Brain microvascular endothelial cell (primary cell): ENCODE measurements at regions not wholly inside any gene's neighbourhood (a gene's known extent, or its start where the extent isn't known, plus 50 kb on each side); places are given as distances from the start of the nearest gene placed in this dataset.

Experiments used
- DNase-seq: peaks from one replicate; pipeline ENCODE4 v3.0.0-alpha.2; 2020
- H3K27ac ChIP-seq: fragments of 250-450 bp; sonication (Bioruptor Pico); 2 replicates; pipeline ENCODE4 v1.5.1; 2020; ENCODE audit warnings: mild to moderate bottlenecking, moderate library complexity
- H3K27me3 ChIP-seq: fragments of 250-450 bp; sonication (Bioruptor Pico); replicated peaks from 2 replicates; pipeline ENCODE4 v1.5.1; 2020; ENCODE audit warnings: mild to moderate bottlenecking
- H3K36me3 ChIP-seq: fragments of 250-450 bp; sonication (Bioruptor Pico); replicated peaks from 2 replicates; pipeline ENCODE4 v1.5.1; 2020; ENCODE audit warnings: mild to moderate bottlenecking
- H3K4me3 ChIP-seq: 2 replicates; pipeline ENCODE4 v1.5.1; 2011; ENCODE audit warnings: low read depth, mild to moderate bottlenecking, control low read depth, low read length, moderate library complexity
- in situ Hi-C: cut with HindIII; loops from 2 replicates; pipeline ENCODE4 v1.10.0; 2017; ENCODE audit warnings: low sequenced_read_pairs, low pct_ligation_motif_present
- TF ChIP-seq, protein P1 (sequence below): IDR thresholded peaks from 2 replicates; pipeline ENCODE4 v1.5.1; 2011; ENCODE audit warnings: low read depth, mild to moderate bottlenecking, moderate library complexity, low read length, control low read depth, inconsistent platforms; ENCODE audit errors: missing control alignments

DNA sequence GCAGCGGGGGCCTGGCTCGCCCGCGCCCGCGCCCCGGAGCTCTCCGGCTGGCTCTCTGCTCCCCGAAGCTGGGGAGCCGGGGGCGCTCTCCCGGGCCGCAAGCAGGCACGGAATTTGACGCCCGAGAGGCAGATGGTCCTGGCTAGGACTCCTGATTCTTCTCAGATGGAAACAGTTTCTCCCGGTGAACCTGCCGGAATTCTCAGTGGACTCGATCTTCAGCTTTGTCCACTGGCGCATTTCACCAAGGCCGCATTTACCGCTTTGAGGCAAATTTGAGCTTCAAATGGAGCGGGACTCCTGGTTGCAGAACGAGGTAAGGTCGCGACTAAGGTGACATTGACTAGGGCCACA is 305.7 kb upstream of the KCNN2 start:
- in situ Hi-C loops: no loop called here

DNA sequence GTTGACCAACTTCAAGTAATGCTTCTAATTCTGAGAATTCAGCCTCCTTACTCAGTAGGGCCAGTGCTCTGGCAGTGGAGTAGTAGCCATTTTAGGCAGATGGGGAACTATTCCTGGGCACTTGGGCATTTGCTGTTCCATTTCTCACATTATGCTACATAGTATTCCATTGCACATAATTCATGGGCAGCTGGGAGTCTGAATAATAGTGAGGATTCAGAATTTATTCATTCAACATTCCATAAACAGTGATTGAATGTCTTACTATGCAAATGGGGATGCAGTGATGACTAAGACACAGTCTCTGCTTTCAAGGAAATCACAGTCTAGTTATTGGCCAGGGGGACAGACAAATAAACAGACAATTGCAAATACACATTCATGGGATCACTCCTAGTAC is 301.0 kb upstream of the KCNN2 start:
- no peak overlapping the region for H3K4me3 ChIP-seq
- DNase-seq: no peak
- TF ChIP-seq, protein P1, sequence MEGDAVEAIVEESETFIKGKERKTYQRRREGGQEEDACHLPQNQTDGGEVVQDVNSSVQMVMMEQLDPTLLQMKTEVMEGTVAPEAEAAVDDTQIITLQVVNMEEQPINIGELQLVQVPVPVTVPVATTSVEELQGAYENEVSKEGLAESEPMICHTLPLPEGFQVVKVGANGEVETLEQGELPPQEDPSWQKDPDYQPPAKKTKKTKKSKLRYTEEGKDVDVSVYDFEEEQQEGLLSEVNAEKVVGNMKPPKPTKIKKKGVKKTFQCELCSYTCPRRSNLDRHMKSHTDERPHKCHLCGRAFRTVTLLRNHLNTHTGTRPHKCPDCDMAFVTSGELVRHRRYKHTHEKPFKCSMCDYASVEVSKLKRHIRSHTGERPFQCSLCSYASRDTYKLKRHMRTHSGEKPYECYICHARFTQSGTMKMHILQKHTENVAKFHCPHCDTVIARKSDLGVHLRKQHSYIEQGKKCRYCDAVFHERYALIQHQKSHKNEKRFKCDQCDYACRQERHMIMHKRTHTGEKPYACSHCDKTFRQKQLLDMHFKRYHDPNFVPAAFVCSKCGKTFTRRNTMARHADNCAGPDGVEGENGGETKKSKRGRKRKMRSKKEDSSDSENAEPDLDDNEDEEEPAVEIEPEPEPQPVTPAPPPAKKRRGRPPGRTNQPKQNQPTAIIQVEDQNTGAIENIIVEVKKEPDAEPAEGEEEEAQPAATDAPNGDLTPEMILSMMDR: no peak
- in situ Hi-C loops: no loop called here
- no peak overlapping the region for H3K27ac ChIP-seq
- H3K36me3 ChIP-seq: no peaks in the 10 kb centered on the region
- H3K27me3 ChIP-seq: peaks cover 16% of the 10 kb centered on the region

More for the DNA sequence above, 305.7 kb upstream of the KCNN2 start:
- Histone ChIP-seq H3K36me3 (no peaks in the 10 kb centered on the region), H3K27ac (no peak overlapping the region), H3K27me3 (peaks cover 35% of the 10 kb centered on the region), H3K4me3 (no peak overlapping the region)
- TF ChIP-seq, protein P1: no peak
- no peak for DNase-seq

DNA sequence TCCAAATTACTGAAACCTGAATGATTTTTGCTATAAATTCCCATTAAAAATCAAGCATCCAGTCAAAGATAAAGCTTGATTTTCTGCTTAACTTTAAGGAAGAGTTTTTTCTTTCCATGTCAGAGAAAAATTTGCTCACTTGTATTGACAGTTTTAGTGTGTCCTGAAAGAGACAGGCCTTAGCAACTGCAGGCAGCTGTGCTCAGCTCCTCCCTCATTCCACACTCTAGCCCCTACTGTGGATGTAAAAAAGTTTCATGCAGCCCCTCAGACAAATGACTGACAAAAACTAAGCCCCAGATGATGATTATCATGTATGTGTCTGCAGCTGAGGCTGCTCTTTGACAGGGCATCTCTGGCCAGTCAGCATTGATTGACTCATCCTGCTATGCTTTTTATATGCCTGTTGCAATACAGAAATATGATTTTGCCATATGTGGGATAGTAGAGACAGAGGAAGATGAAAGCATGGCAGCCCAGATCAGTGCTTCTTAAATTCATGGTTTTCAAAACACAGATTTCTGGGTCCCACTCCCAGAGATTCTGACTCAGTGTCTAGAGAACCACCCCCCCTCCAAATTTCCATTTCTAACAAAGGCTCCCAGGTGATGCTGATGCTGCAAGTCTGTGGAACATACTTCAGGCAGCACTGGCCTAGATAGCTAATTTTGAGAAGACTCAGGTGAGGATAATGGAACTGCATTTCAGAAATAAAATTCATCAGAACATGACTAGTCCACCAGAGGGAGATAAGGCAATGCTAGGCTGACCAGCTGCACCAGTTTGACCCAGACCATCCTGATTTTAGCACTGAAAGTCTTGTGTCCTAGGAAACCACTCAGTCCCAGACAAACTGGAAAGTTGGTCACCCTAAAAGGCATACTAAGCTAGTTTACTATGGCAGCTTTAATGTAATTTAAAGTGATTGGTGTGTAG is 298.7 kb upstream of the KCNN2 start:
- in situ Hi-C loops: no loop called here
- Histone ChIP-seq H3K27me3 (no peaks in the 10 kb centered on the region), H3K27ac (no peak overlapping the region), H3K36me3 (no peaks in the 10 kb centered on the region), H3K4me3 (no peak overlapping the region)
- DNase-seq: no peak
- TF ChIP-seq, protein P1: peak; percentile 5

DNA sequence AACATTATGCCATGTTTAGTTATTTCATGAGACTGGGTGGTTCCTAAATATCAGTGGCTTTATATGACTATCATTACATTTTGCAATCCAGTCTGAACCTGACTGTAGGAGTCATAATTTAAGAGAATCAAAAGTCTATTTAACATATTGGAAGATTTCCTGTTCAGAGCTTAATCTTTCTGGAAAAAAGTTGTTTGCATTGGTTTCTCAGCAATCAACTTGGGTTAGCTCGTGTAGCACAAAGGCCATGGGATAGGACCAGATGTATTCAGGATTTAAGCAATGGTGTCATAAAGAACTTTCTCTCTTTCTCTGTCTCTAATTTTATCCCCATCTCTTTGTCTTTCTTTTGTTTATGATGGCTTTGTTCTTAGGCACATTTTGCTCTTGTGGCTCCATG is 296.0 kb upstream of the KCNN2 start:
- in situ Hi-C loops: no loop called here
- no peaks in the 10 kb centered on the region for H3K27me3 ChIP-seq
- H3K4me3 ChIP-seq: no peak overlapping the region
- DNase-seq: no peak
- TF ChIP-seq, protein P1: no peak
- H3K36me3 ChIP-seq: no peaks in the 10 kb centered on the region
- no peak overlapping the region for H3K27ac ChIP-seq

DNA sequence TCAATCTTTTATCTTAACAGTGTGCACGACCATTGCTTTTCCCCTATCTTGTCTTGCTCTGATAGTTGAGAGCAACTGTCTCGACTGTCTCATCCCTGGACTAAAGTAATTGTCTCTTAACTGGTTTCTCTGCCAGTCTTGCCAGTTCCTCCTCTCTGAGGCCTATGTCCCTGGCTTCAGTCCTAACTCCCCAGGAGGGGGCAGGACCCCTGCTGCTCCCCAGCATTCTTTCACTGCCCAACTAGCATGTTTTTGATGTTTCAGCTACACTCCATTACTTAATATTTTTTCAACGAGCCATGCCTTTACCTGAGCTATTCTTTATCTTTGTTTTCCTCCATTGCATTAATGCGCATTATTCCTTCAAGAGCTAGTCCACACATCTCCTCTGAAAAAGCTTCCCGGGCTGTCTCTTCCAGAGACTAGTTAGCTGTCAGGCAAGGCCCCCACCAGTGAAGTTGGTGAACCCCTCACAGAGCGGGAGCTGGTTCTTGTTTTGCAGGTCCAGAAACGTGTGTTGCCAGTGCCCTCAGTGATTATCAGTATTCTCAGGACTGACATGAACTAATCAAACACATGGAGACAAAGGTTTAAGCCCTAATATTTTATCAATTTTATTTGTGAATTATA is 291.7 kb upstream of the KCNN2 start:
- in situ Hi-C loops: no loop called here
- H3K4me3 ChIP-seq: no peak overlapping the region
- no peak overlapping the region for H3K27ac ChIP-seq
- H3K27me3 ChIP-seq: no peaks in the 10 kb centered on the region
- H3K36me3 ChIP-seq: no peaks in the 10 kb centered on the region
- TF ChIP-seq, protein P1: no peak
- no peak for DNase-seq

DNA sequence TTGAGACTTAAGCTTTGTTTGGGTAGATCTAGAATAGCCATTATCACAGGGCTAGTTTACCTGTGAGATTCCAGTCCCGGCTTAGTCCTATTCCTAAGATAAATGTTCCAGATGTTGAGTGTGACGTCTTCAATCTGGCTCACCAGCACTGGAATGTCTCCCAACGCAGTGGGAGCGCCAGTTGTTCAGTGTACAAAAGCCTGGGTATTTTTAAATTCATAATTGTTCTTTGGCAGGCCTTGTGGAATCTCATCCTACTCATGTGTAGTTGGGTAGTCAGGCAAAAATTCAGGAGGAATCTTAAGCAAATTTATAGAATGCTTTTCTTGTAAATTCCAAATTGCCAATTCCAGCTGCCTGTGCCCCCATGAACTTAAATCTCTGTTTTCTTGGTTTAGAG is 272.6 kb upstream of the KCNN2 start:
- Histone ChIP-seq H3K4me3 (no peak overlapping the region), H3K27ac (no peak overlapping the region), H3K27me3 (no peaks in the 10 kb centered on the region), H3K36me3 (no peaks in the 10 kb centered on the region)
- DNase-seq: no peak
- in situ Hi-C loops: no loop called here
- TF ChIP-seq, protein P1: no peak
